KBM-7 (cell line): ENCODE measurements at regions not wholly inside any gene's neighbourhood (a gene's known extent, or its start where the extent isn't known, plus 50 kb on each side); places are given as distances from the start of the nearest gene placed in this dataset.
"Not testable (repeated sequence)": the region's sequence is repeated elsewhere in the genome, so short reads cannot be mapped to it uniquely, and the experiment has no call there.

Experiments
- DNase-seq: peaks from one replicate; pipeline ENCODE4 v3.0.0-alpha.2; 2015
- in situ Hi-C: fragments of 300-500 bp; cut with MboI; formaldehyde crosslinking; loops from 2 replicates; pipeline ENCODE4 v1.14.3; 2020; ENCODE audit warnings: low sequenced_read_pairs, low pct_unique_long_range_greater_than_20kb, mixed read lengths

- no peak for DNase-seq
- in situ Hi-C loops = no loop called here
Observed at GRCh38 chr14:82657186-82657675, 1123.6 kb upstream of the SEL1L start.

GRCh38 chr14:82661258-82661657, 1127.6 kb upstream of the SEL1L start:
- no peak for DNase-seq
- in situ Hi-C loops = no loop called here

GRCh38 chr14:82667006-82667405, 1133.4 kb upstream of the SEL1L start:
- in situ Hi-C loops = no loop called here
- DNase-seq = no peak

- in situ Hi-C loops = no loop called here
- DNase-seq = no peak
Observed at GRCh38 chr14:82667501-82667900, 1133.8 kb upstream of the SEL1L start.

- no peak for DNase-seq
- in situ Hi-C loops = no loop called here
Observed at GRCh38 chr14:82676403-82676802, 1142.8 kb upstream of the SEL1L start.

GRCh38 chr14:82689948-82690347, 1156.3 kb upstream of the SEL1L start:
- in situ Hi-C loops = no loop called here
- DNase-seq = no peak

- DNase-seq = not testable (repeated sequence)
Observed at GRCh38 chr14:82691191-82691590, 1157.5 kb upstream of the SEL1L start.

GRCh38 chr14:82694820-82695219, 1161.2 kb upstream of the SEL1L start:
- in situ Hi-C loops = no loop called here
- no peak for DNase-seq

More at GRCh38 chr14:82691191-82691590, 1157.5 kb upstream of the SEL1L start:
- in situ Hi-C loops = not testable (repeated sequence)

- in situ Hi-C loops = no loop called here
- no peak for DNase-seq
Observed at GRCh38 chr14:82704218-82704617, 1170.6 kb upstream of the SEL1L start.

GRCh38 chr14:82710267-82710841, 1176.7 kb upstream of the SEL1L start:
- DNase-seq = peak; percentile 66
- in situ Hi-C loops = no loop called here

- DNase-seq = no peak
- in situ Hi-C loops = no loop called here
Observed at GRCh38 chr14:82719617-82720016, 1186.0 kb upstream of the SEL1L start.

GRCh38 chr14:82720431-82720830, 1186.8 kb upstream of the SEL1L start:
- no peak for DNase-seq
- in situ Hi-C loops = no loop called here

- DNase-seq = no peak
- in situ Hi-C loops = no loop called here
Observed at GRCh38 chr14:82720946-82721345, 1187.3 kb upstream of the SEL1L start.

- in situ Hi-C loops = no loop called here
- no peak for DNase-seq
Observed at GRCh38 chr14:82724316-82724715, 1190.7 kb upstream of the SEL1L start.

- in situ Hi-C loops = no loop called here
- DNase-seq = no peak
Observed at GRCh38 chr14:82725213-82725612, 1191.6 kb upstream of the SEL1L start.

GRCh38 chr14:82731526-82731925, 1197.9 kb upstream of the SEL1L start:
- in situ Hi-C loops = no loop called here
- DNase-seq = no peak

GRCh38 chr14:82740547-82740946, 1206.9 kb upstream of the SEL1L start:
- in situ Hi-C loops = no loop called here
- DNase-seq = no peak

- in situ Hi-C loops = no loop called here
Observed at GRCh38 chr14:82755476-82755875, 1221.8 kb upstream of the SEL1L start.

GRCh38 chr14:82755923-82756322, 1222.3 kb upstream of the SEL1L start:
- in situ Hi-C loops = no loop called here
- no peak for DNase-seq

More at GRCh38 chr14:82755476-82755875, 1221.8 kb upstream of the SEL1L start:
- DNase-seq = no peak

GRCh38 chr14:82757776-82758175, 1224.1 kb upstream of the SEL1L start:
- in situ Hi-C loops = no loop called here
- no peak for DNase-seq

- no peak for DNase-seq
- in situ Hi-C loops = no loop called here
Observed at GRCh38 chr14:82759656-82760055, 1226.0 kb upstream of the SEL1L start.
